Retinal pigment epithelial cell (primary cell): ENCODE measurements at regions not wholly inside any gene's neighbourhood (a gene's known extent, or its start where the extent isn't known, plus 50 kb on each side); places are given as distances from the start of the nearest gene placed in this dataset.
"Not testable (repeated sequence)": the region's sequence is repeated elsewhere in the genome, so short reads cannot be mapped to it uniquely, and the experiment has no call there.

Experiments used
- DNase-seq: peaks from one replicate; pipeline ENCODE4 v3.0.0-alpha.2; 2010; ENCODE audit warnings: low read depth
- H3K4me3 ChIP-seq: 2 replicates; pipeline ENCODE4 v1.5.1; 2011; ENCODE audit warnings: mild to moderate bottlenecking, low read length, control low read depth, moderate library complexity
- TF ChIP-seq, protein P1 (sequence below): conservative IDR thresholded peaks from 2 replicates; pipeline ENCODE4 v1.5.1; 2011; ENCODE audit warnings: low read depth, low read length, control low read depth, inconsistent platforms

DNA sequence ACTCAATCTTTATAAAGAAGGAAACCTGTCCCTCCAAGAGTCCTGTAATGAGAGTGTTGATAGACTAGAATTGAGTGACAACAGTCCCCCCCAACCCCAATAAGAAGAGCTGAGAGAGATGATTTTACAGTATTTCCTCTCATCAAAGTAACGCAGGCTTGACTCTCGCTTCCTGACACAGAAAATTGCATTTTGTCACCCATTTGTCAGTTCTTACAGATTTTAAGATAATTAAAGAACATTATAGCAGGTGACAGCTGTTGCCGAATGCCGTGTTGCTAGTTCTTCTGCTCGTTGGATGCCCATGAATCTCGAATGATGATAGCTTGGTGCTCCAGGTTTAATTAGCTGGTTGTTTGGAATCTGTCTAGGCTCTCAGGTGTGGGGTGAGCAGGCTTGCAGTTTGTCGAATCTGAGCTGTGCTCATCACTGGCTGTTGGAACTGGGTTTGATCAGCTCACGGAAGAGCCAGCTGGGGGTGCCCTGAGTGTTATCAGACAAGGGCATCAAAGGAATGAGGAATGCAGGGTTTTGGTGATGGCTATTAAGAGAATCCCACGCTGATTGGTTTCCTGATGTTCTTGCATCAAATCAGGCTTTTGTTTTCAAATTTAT, 84.8 kb upstream of the CPHXL start:
- H3K4me3 ChIP-seq: no peak overlapping the region
- TF ChIP-seq, protein P1, sequence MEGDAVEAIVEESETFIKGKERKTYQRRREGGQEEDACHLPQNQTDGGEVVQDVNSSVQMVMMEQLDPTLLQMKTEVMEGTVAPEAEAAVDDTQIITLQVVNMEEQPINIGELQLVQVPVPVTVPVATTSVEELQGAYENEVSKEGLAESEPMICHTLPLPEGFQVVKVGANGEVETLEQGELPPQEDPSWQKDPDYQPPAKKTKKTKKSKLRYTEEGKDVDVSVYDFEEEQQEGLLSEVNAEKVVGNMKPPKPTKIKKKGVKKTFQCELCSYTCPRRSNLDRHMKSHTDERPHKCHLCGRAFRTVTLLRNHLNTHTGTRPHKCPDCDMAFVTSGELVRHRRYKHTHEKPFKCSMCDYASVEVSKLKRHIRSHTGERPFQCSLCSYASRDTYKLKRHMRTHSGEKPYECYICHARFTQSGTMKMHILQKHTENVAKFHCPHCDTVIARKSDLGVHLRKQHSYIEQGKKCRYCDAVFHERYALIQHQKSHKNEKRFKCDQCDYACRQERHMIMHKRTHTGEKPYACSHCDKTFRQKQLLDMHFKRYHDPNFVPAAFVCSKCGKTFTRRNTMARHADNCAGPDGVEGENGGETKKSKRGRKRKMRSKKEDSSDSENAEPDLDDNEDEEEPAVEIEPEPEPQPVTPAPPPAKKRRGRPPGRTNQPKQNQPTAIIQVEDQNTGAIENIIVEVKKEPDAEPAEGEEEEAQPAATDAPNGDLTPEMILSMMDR: no peak
- no peak for DNase-seq

DNA sequence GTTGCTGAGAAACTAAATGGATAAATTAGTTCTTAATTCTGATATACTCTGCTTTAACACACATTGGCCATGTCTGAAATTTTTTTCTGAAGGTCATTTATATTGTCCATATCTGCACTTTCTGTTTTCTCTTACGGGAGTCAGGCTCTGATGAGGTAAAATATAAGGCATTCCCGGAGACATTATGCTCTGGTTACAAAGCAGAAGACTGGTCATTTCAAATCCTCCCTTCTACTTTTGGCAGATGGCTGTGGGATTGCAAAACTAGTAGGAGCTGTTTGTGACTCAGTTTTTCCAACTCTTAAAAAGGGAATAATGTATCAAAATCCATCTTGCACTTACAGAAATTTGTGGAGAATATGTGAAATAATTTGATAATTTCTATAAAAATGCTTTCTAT, 92.2 kb upstream of the CPHXL start:
- H3K4me3 ChIP-seq: no peak overlapping the region
- no peak for DNase-seq
- TF ChIP-seq, protein P1: no peak

GRCh38 chr16:75820672-75821071, 94.4 kb upstream of the CPHXL start:
- TF ChIP-seq, protein P1: no peak
- H3K4me3 ChIP-seq: no peak overlapping the region
- no peak for DNase-seq

DNA sequence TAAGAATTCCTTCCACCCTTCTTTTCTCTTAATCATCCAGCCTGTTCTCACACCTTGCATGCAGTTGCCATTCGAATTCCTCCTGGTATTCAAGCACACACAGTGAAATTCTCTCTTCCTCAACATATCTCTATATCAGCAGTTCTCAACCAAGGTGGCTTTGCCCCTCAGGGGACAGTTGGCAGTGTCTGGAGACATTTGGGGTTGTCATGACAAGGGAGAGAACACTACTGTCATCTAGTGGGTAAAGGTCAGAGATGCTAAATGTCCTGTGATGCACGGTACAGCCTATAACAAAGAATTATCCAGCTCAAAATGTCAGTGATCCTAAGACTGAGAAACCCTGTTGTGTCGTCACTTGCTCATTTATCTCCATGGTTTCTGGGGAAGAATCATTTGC, 94.8 kb upstream of the CPHXL start:
- H3K4me3 ChIP-seq: no peak overlapping the region
- no peak for DNase-seq
- TF ChIP-seq, protein P1: no peak

GRCh38 chr16:75825750-75826149, 99.5 kb upstream of the CPHXL start:
- H3K4me3 ChIP-seq, DNase-seq: not testable (repeated sequence)

GRCh38 chr16:75827372-75828038, 101.2 kb upstream of the CPHXL start:
- not testable (repeated sequence) for H3K4me3 ChIP-seq, DNase-seq

GRCh38 chr16:75833385-75833784, 107.1 kb upstream of the CPHXL start:
- not testable (repeated sequence) for H3K4me3 ChIP-seq, DNase-seq

DNA sequence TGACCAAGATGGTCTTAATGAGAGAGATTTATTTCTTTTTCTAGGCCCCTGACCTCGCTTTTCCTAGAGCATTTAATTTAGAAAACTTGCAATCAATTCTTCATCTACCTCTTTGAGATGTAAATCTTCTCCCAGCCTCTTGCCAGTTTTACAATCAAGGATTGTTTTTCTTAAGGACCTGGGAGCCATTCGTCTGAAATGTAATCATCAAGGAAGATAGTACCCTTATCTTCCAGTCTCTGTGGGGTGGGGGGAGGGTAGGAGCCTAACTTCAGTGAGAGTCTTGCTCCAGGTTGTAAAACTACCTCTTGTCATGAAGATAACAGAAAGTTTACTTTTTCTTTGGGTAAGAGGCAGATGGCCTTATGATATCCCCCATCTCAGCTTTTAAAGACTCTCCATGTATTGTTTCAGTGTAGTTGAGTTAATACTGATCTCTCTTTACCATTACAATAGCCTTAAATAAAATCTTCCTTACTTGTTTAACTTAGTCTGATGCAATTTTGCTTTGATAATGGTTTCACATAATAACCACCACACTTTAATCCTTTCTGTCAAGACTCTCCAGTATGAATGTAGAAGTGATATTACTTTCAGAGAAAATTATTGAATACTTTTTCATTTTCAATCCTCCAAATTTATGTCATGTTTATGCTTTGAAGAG, 110.2 kb upstream of the CPHXL start:
- no peak overlapping the region for H3K4me3 ChIP-seq
- TF ChIP-seq, protein P1: no peak

More for the DNA sequence above, 110.2 kb upstream of the CPHXL start:
- no peak for DNase-seq
